Inferior parietal cortex (tissue), 1 donor: ENCODE measurements at regions not wholly inside any gene's neighbourhood (a gene's known extent, or its start where the extent isn't known, plus 50 kb on each side); places are given as distances from the start of the nearest gene placed in this dataset.
"Not testable (repeated sequence)": the region's sequence is repeated elsewhere in the genome, so short reads cannot be mapped to it uniquely, and the experiment has no call there.

Source experiments
- DNase-seq: peaks from one replicate; pipeline ENCODE4 v3.0.0-alpha.2; 2016; ENCODE audit errors: extremely low spot score

- no peak for DNase-seq
Measured at GRCh38 chr18:2112435-2113045, 458.8 kb downstream of the METTL4 start.

- DNase-seq = no peak
Measured at GRCh38 chr18:2114289-2114688, 457.0 kb downstream of the METTL4 start.

- DNase-seq = no peak
Measured at GRCh38 chr18:2114765-2115164, 456.5 kb downstream of the METTL4 start.

GRCh38 chr18:2121224-2121623, 450.1 kb downstream of the METTL4 start:
- no peak for DNase-seq

GRCh38 chr18:2123077-2123476, 448.2 kb downstream of the METTL4 start:
- DNase-seq = no peak

GRCh38 chr18:2134364-2134763, 436.9 kb downstream of the METTL4 start:
- DNase-seq = no peak

- no peak for DNase-seq
Measured at GRCh38 chr18:2135309-2135708, 436.0 kb downstream of the METTL4 start.

- no peak for DNase-seq
Measured at GRCh38 chr18:2138552-2138951, 432.8 kb downstream of the METTL4 start.

GRCh38 chr18:2139691-2140090, 431.6 kb downstream of the METTL4 start:
- no peak for DNase-seq

GRCh38 chr18:2143636-2144035, 427.7 kb downstream of the METTL4 start:
- no peak for DNase-seq

- DNase-seq = no peak
Measured at GRCh38 chr18:2144811-2145210, 426.5 kb downstream of the METTL4 start.

GRCh38 chr18:2146092-2146491, 425.2 kb downstream of the METTL4 start:
- no peak for DNase-seq

GRCh38 chr18:2146754-2147153, 424.6 kb downstream of the METTL4 start:
- DNase-seq = no peak

GRCh38 chr18:2147476-2148230, 423.7 kb downstream of the METTL4 start:
- DNase-seq = no peak

GRCh38 chr18:2148823-2149222, 422.5 kb downstream of the METTL4 start:
- DNase-seq = no peak

GRCh38 chr18:2150566-2150965, 420.7 kb downstream of the METTL4 start:
- DNase-seq = no peak

GRCh38 chr18:2154278-2154677, 417.0 kb downstream of the METTL4 start:
- DNase-seq = no peak

- no peak for DNase-seq
Measured at GRCh38 chr18:2164644-2165550, 406.4 kb downstream of the METTL4 start.

- not testable (repeated sequence) for DNase-seq
Measured at GRCh38 chr18:2166876-2167275, 404.4 kb downstream of the METTL4 start.

GRCh38 chr18:2168022-2168421, 403.3 kb downstream of the METTL4 start:
- no peak for DNase-seq

- DNase-seq = no peak
Measured at GRCh38 chr18:2169656-2170055, 401.6 kb downstream of the METTL4 start.

GRCh38 chr18:2171840-2172625, 399.3 kb downstream of the METTL4 start:
- no peak for DNase-seq
